NCI-H524 treated with DMSO at 0.1 percent for 48 hours (cell line): ENCODE measurements at regions not wholly inside any gene's neighbourhood (a gene's known extent, or its start where the extent isn't known, plus 50 kb on each side); places are given as distances from the start of the nearest gene placed in this dataset.
"Not testable (repeated sequence)": the region's sequence is repeated elsewhere in the genome, so short reads cannot be mapped to it uniquely, and the experiment has no call there.

Experiments used
- DNase-seq: peaks from one replicate; lab custom pipeline; 2025; lab: John Stamatoyannopoulos, UW

DNA sequence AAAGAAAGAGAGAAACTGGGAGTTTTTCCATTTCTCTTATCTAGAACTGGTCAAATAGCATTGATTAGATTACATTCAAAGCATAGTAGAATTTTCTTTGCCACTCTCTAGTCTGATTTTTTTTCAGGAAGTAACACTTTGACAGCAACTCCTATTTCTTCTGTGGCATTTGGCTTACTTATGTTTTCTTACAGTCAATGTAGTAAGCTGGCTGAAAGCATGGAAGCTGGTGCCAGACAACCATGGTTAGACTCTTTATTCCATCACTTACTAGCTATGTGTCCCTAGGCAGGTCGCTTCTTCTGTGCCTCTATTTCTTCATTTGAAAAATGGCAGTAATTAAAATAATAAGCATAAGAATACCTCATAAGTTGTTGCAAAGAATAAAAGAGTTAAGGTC is 54.2 kb upstream of the OPRM1 start:
- no peak for DNase-seq

DNA sequence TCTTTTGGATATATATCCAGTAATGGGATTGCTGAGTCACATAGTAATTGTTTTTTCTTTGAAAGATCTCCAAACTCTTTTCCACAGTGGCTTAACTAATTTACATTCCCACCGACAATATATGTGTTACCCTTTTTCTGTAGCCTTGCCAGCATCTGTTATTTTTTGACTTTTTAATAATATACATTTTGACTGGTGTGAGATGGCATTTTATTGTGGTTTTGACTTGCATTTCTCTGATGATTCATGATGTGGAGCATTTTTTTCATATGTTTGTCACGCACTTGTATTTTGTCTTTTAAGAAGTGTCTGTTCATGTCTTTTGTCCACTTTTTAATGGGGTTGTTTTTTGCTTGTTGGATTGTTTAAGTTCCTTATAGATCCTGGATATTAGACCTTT is 58.9 kb upstream of the OPRM1 start:
- DNase-seq = no peak

DNA sequence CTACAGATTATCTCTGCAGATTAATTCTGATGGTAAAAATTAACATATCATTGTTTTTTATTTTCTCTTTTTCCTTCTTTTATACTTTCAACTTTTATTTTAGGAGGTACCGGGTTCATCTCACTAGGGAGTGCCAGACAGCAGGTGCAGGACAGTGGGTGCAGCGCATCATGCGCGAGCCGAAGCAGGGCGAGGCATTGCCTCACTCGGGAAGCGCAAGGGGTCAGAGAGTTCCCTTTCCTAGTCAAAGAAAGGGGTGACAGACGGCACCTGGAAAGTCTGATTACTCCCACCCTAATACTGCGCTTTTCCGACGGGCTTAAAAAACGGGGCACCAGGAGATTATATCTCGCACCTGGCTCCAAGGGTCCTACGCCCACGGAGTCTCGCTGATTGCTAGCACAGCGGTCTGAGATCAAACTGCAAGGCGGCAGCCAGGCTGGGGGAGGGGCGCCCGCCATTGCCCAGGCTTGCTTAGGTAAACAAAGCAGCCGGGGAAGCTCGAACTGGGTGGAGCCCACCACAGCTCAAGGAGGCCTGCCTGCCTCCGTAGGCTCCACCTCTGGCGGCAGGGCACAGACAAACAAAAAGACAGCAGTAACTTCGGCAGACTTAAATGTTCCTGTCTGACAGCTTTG is 60.0 kb upstream of the OPRM1 start:
- not testable (repeated sequence) for DNase-seq

DNA sequence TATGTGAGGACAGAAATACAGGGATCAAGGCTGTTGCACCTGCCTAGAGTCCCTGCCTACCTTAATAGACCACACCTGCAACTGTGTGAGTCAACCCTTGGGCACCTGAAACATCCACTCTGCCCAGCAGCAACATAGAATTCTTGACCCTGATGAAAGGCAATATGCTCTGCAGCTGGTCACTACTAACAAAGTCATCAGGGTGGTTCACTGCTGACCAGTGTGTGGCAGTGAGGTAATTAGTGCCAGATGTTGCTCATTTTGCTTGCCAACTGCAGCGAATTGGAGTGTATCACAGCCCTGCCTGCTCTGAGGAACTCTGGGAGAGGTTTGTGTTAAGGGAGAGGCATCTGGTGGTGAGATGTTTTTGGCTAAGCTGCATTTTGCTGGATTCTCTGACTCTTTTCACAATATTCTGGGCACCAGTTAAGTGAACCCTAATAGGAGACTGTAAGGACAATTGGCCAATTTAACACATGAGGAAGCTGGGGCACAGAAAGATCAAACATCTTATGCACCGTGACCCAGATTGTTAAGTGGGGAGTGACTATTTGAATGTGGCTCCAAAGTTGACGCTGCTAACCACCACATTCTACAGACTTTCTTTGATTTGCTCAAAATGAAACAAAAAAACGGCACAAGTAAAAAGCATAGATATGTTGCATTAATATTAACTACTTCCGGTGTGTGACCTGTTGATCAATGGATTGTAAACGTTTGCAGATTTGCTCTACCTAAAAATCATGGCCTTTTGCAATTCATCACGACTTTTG is 61.9 kb upstream of the OPRM1 start:
- DNase-seq = no peak

DNA sequence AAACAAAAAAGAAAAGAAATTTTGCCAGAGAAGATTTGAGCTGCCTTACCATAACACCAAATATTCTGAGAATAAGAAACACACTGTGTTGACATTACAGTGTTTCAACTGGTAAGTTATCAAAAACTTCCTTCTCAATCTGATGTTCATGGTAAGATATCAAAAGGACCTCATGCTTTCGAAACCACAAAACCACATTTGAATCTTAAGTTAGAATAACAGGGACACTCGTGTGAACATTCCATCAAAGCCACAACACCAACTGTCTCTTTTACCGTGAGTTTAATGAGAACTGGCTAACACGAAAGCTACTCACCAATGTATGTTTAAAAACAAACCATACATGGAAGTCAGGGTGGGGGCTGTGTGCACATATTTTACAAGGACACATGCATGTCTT is 73.0 kb upstream of the OPRM1 start:
- DNase-seq = no peak

DNA sequence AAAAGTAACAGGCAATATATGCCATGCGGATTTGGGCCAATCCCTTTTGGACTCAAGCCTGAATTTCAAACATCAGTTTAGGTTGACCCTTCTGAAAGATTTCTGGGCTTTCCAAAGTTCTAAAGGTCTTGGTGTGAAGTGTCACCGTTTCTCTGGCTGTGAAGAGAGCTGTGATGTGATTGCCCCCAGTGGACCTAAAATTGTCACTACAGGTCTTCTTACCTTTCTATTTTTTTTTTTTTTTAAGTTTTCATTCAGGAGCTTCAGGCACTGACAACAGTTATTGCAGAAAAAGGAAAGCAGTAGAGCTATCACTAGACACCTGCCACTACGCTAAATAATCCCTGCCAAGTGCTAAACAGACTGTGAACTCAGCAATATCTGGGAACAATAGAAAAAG is 75.7 kb upstream of the OPRM1 start:
- DNase-seq = peak; percentile 62

DNA sequence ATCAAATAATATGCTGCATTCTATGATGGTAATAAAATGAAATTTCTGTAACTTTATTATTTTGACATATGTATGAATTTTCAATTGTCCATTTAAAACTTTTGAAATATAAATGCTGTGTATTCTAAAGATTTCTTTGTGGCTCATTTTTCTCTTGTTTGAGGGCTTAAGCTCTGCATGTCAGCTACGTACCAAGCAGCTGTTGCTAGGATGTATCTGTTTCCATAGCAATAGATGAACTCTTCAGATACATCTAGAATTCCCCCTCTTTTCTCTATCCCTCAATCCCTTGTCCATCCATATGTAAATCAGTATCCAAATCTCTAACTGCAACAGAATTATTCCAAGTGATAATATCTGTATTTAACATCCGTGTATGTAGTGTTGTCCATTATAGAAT is 76.5 kb upstream of the OPRM1 start:
- DNase-seq = peak; percentile 35

DNA sequence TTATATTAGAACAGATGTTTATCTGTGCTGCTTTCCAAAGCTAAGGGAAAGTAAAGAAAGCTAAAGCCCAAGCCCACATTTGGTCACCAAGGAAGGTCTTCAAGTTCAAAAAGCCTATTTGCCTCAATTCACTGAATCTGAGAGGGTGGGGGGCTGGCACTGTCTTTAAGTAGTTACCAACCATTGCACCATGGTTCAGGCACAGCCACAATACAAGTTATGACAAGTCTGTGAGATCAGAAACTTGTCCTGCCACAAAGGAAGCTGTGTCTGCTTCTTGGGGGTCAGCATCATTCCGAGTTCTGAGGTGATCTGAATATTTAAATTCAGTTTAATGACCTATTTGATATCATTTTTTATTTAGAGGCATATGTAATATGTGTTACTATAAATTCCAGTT is 78.3 kb upstream of the OPRM1 start:
- no peak for DNase-seq

GRCh38 chr6:153960281-153960680 is 78.8 kb upstream of the OPRM1 start:
- DNase-seq = no peak

- DNase-seq = no peak
Measured at GRCh38 chr6:153959276-153959675, 79.8 kb upstream of the OPRM1 start.

DNA sequence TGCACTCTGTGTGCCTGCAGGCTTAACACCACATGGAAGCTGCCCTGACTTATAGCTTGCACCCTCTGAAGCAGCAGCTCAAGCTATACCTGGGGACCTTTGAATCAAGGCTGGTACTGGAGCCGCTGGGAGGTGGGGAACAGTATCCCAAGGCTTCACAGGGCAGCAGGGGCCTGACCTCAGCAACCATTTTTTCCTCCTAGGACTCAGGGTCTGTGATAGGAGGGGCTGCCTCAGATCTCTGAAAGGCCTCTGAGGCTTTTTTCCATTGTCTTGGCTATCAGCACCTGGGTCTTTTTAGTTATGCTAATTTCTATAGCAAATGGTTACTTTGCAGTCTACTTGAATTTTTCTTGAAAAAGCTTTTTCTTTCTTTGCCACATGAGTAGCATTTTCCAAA is 80.2 kb upstream of the OPRM1 start:
- no peak for DNase-seq

DNA sequence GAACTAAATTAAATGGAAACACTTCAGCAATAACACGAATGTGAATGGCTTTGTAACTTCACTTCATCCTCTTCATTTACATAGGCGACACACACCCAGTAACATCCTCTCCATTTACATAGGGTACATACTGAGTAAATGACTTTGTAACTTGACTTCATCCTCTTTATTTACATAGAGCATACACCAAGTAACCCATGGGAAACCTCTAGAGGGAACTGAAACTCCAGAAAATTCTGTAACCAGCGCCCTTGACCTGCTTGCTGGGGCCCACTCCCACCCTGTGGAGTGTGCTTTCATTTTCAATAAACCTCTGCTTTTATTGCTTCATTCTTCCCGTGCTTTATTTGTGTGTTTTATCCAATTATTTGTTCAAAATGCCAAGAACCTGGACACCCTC is 81.6 kb upstream of the OPRM1 start:
- DNase-seq = no peak

GRCh38 chr6:153956808-153957207 is 82.2 kb upstream of the OPRM1 start:
- DNase-seq = no peak

GRCh38 chr6:153949616-153950015 is 89.4 kb upstream of the OPRM1 start:
- DNase-seq = no peak

- DNase-seq = no peak
Measured at GRCh38 chr6:153947808-153948447, 91.1 kb upstream of the OPRM1 start.

DNA sequence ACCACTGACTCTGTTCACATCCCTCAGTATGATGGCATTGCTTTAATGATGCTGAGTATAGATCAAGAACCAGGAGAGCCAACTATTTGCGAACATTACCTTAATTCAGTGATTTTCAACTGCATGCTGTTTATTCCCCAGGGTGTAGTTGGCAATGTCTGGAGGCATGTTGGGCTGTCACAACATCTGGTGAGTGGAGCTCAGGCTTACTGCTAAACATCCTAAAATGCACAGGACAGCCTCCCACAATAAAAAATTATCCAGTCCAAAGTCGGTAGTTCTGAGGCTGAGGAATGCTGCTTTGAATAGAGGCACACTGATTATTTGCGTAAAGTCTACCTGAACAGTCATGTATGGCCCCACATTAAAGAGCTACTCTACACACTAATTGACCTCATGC is 94.8 kb upstream of the OPRM1 start:
- DNase-seq = no peak

- DNase-seq = no peak
Measured at GRCh38 chr6:153942361-153942760, 96.7 kb upstream of the OPRM1 start.

DNA sequence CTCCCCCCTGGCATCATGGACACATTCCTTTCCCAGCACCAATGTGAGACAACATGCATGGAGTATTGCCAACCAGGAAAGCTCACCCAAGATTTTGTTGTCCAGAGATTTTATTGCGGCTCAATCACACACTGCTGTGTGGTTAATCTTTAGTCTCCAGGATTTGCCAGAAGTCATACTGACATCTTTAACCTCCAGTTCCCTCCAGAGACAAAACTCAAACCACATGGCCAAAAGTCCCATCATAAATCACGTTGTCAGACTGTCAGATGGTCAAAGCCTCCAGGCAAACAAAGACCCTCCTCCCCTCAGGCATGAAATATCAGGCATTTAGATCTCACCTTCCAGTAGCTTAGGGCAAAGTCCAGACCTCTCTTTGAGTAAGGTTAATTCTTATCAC is 97.3 kb upstream of the OPRM1 start:
- no peak for DNase-seq

- DNase-seq = no peak
Measured at GRCh38 chr6:153938876-153939275, 100.2 kb upstream of the OPRM1 start.

- no peak for DNase-seq
Measured at GRCh38 chr6:153931431-153931830, 107.6 kb upstream of the OPRM1 start.

DNA sequence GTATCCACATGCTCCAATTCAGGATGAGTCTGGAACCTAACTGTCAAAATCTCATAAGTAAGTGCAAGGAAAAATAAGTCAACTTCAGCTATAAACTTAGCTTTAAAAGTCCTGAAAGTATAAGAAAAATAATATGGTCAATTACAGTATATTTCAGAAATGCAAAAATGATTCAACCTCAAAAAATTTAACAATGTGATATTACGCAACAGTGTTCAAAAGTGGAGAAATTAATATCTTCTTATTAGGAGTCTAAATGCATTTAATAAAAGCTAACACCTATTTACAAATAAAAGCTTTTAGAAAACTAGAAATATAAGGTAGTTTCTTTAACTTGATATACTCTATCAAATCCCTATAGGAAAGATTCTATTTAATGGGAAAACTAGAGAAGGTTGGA is 111.2 kb upstream of the OPRM1 start:
- DNase-seq = no peak

DNA sequence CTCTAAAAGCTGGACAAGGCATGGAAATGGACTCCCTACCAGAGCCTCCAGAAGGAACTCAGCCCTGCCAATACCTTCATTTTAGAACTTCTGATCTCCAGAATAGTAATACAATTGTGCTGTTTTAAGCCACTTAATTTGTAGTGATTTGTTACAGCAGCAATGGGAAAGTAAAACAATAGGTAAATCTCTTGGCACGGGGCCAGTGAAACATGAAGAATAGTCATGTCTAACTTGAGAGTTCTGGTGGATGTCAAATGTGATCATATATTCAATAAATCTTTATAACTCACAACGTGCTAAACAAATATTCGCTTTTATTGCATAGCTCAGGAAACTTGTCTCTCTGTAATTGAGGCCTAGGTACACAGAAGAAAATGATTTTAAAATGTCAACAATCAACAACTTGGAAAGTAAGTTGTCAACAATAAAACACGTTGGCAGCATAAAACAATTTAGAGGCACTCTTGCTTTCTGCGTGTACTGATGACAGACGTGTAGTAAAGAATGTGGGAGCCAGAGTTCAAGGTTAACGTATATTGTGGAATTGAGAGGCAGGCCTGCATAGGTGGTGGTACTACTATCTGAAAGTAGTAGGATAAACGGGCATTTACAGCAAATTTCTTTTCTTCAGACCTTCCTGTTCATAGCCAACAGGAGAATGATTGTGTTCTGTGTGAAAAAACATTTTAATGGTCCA is 140.5 kb upstream of the OPRM1 start:
- no peak for DNase-seq

- DNase-seq = no peak
Measured at GRCh38 chr6:153882411-153882810, 156.6 kb upstream of the OPRM1 start.
